AG04449 (cell line): ENCODE measurements at regions not wholly inside any gene's neighbourhood (a gene's known extent, or its start where the extent isn't known, plus 50 kb on each side); places are given as distances from the start of the nearest gene placed in this dataset.
"Not testable (repeated sequence)": the region's sequence is repeated elsewhere in the genome, so short reads cannot be mapped to it uniquely, and the experiment has no call there.

Source experiments
- CTCF ChIA-PET: fragments of 350-600 bp; formaldehyde crosslinking; extraction: SDS; loops from one replicate; lab custom pipeline; 2021; ENCODE audit warnings: antibody characterized with exemption; lab: Yijun Ruan, JAX
- POLR2A ChIA-PET: fragments of 400-600, 350-600 bp; formaldehyde crosslinking; extraction: SDS; loops from one replicate; lab custom pipeline; 2020; ENCODE audit warnings: antibody characterized with exemption, inconsistent platforms; lab: Yijun Ruan, JAX
- DNase-seq: peaks from one replicate; pipeline ENCODE4 v3.0.0-alpha.2; 2010; ENCODE audit warnings: low read depth, low spot score
- H3K4me3 ChIP-seq: 2 replicates; pipeline ENCODE4 v1.5.1; 2011; ENCODE audit warnings: low read depth, mild to moderate bottlenecking, control low read depth, low read length
- CTCF ChIP-seq: IDR thresholded peaks from one replicate; pipeline ENCODE4 v1.5.1; 2011; ENCODE audit warnings: mild to moderate bottlenecking, moderate library complexity, low read length, control low read depth, inconsistent platforms; ENCODE audit not compliant: insufficient read depth; ENCODE audit errors: missing control alignments

GRCh38 chr14:85344171-85344570, 185.8 kb upstream of the FLRT2 start:
- ChIA-PET CTCF (no interaction called here), POLR2A (no interaction called here)

GRCh38 chr14:85344847-85345570, 184.9 kb upstream of the FLRT2 start:
- no peak for DNase-seq
- no peak overlapping the region for H3K4me3 ChIP-seq
- ChIA-PET CTCF (no interaction called here), POLR2A (no interaction called here)
- no peak for TF ChIP-seq CTCF

More at GRCh38 chr14:85344171-85344570, 185.8 kb upstream of the FLRT2 start:
- no peak overlapping the region for H3K4me3 ChIP-seq
- no peak for DNase-seq
- no peak for TF ChIP-seq CTCF

- no peak overlapping the region for H3K4me3 ChIP-seq
- ChIA-PET POLR2A (no interaction called here), CTCF (no interaction called here)
- no peak for DNase-seq
- TF ChIP-seq CTCF, result no peak
Observed at GRCh38 chr14:85350667-85351066, 179.3 kb upstream of the FLRT2 start.

- DNase-seq, POLR2A ChIA-PET, CTCF ChIA-PET, H3K4me3 ChIP-seq: not testable (repeated sequence)
Observed at GRCh38 chr14:85352588-85352987, 177.4 kb upstream of the FLRT2 start.

GRCh38 chr14:85357120-85357519, 172.8 kb upstream of the FLRT2 start:
- no peak for TF ChIP-seq CTCF
- no peak overlapping the region for H3K4me3 ChIP-seq
- ChIA-PET POLR2A (no interaction called here), CTCF (no interaction called here)
- DNase-seq, result no peak

GRCh38 chr14:85358136-85358785, 171.7 kb upstream of the FLRT2 start:
- ChIA-PET POLR2A (no interaction called here), CTCF (no interaction called here)
- no peak for TF ChIP-seq CTCF
- H3K4me3 ChIP-seq, result no peak overlapping the region
- no peak for DNase-seq
